ENCODE measurements at regions not wholly inside any gene's neighbourhood (a gene's known extent, or its start where the extent isn't known, plus 50 kb on each side); places are given as distances from the start of the nearest gene placed in this dataset.

DNA sequence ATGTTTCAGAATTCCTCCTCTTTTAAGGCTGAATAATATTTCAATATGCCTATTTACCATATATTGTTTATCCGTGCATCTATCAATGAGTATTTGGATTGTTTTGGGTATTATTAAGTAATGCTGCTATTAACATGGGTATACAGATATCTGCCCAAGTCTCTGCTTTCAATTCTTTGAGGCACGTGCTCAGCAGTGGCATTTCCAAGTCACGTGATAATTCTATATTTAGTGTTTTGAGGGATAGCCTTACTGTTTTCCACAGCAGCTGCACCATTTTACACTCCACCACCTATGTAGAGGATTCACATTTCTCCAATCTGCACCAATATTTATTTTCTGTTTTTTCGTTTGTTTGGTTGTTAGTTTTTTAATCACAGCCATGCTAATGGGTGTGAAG, 636.8 kb upstream of the ANKRD30A start:
- no peak for TF ChIP-seq POLR2A (IDR thresholded peaks at IDR 0.05)
- TF ChIP-seq, protein P1, sequence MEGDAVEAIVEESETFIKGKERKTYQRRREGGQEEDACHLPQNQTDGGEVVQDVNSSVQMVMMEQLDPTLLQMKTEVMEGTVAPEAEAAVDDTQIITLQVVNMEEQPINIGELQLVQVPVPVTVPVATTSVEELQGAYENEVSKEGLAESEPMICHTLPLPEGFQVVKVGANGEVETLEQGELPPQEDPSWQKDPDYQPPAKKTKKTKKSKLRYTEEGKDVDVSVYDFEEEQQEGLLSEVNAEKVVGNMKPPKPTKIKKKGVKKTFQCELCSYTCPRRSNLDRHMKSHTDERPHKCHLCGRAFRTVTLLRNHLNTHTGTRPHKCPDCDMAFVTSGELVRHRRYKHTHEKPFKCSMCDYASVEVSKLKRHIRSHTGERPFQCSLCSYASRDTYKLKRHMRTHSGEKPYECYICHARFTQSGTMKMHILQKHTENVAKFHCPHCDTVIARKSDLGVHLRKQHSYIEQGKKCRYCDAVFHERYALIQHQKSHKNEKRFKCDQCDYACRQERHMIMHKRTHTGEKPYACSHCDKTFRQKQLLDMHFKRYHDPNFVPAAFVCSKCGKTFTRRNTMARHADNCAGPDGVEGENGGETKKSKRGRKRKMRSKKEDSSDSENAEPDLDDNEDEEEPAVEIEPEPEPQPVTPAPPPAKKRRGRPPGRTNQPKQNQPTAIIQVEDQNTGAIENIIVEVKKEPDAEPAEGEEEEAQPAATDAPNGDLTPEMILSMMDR (IDR thresholded peaks at IDR 0.05), result no peak
- Histone ChIP-seq H3K9me3 (no peaks in the 10 kb centered on the region), H3K4me1 (peaks cover 9% of the 10 kb centered on the region), H3K36me3 (ENCODE audit: low read depth, missing control alignments) (no peaks in the 10 kb centered on the region), H3K27ac (no peak overlapping the region), H3K27me3 (no peaks in the 10 kb centered on the region), H3K4me3 (no peak overlapping the region)
- 91 to 94% methylated on average over 4 of the region's 4 CpGs for WGBS, 2 donors
- intact Hi-C loops (cut with DNase I; ENCODE audit: low total_unique reads), result no loop called here
- DNase-seq, result no peak

DNA sequence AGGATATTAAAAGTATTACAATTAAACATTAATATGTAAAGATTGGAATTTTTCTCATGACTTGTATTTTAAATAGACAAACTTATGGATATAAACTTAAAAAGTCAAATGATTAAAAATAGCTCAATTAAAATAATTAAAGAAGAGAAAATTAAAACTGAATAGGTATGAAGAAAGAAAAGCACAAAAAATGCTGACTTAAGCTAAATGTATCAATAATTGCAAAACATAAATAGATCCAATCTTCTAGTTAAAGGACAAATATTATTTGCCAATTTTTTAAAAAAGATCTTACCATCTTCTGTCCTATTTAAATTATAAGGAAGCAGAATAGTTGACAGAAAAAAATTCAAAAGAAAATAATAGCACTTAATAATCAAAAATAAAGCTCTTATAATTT, 646.3 kb upstream of the ANKRD30A start:
- no peaks in the 10 kb centered on the region for H3K27me3 ChIP-seq
- intact Hi-C loops (cut with DNase I; ENCODE audit: low total_unique reads), result no loop called here
- H3K27ac ChIP-seq, result no peak overlapping the region
- H3K36me3 ChIP-seq (ENCODE audit: low read depth, missing control alignments), result no peaks in the 10 kb centered on the region
- no peak overlapping the region for H3K4me3 ChIP-seq
- H3K4me1 ChIP-seq, result no peaks in the 10 kb centered on the region
- H3K9me3 ChIP-seq, result no peaks in the 10 kb centered on the region
- DNase-seq, result no peak
- no peak for TF ChIP-seq POLR2A (IDR thresholded peaks at IDR 0.05)
- TF ChIP-seq, protein P1 (IDR thresholded peaks at IDR 0.05), result no peak

DNA sequence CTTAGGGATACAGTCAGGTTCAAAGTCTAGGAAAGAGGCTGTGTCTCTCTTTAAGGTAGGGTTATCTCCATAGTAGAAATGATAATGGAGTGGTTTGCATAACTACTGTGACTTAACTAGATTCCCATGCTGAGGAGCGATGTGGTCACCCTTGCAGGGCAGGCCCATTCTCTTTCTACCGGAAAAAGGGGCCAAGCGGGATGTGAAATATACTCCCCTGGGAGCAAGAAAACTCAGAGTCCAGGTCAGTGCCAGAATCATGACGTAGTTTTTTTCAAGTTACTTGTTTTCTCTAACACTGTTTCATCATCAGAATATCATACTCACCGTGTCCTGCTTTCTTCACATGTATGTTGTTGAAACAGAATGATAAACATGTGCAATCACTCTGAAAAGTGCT, 649.0 kb upstream of the ANKRD30A start:
- intact Hi-C loops (cut with DNase I; ENCODE audit: low total_unique reads), result no loop called here

DNA sequence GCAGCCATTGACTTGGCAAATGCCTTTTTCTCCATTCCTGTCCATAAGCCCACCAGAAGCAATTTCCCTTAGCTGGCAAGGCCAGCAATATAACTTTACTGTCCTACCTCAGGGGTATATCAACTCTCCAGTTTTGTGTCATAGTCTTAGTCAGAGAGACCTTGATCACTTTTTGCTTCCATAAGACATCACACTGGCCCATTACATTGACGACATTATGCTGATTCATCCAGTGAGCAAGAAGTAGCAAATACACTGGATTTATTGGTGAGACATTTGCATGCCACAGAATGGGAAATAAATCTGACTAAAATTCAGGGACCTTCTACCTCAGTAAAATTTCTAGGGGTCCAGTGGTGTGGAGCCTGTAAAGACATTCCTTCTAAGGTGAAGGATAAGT, 649.7 kb upstream of the ANKRD30A start:
- Histone ChIP-seq H3K4me1 (no peaks in the 10 kb centered on the region), H3K9me3 (no peaks in the 10 kb centered on the region), H3K27ac (no peak overlapping the region), H3K36me3 (ENCODE audit: low read depth, missing control alignments) (no peaks in the 10 kb centered on the region), H3K27me3 (no peaks in the 10 kb centered on the region), H3K4me3 (no peak overlapping the region)
- intact Hi-C loops (cut with DNase I; ENCODE audit: low total_unique reads), result no loop called here
- TF ChIP-seq POLR2A (IDR thresholded peaks at IDR 0.05), result no peak
- TF ChIP-seq, protein P1 (IDR thresholded peaks at IDR 0.05), result no peak
- no peak for DNase-seq
- WGBS, 2 donors, result 100% methylated on average over 1 of the region's 1 CpG

More for the DNA sequence above, 649.0 kb upstream of the ANKRD30A start:
- no peak overlapping the region for H3K4me3 ChIP-seq
- 95 to 96% methylated on average over 5 of the region's 5 CpGs for WGBS, 2 donors
- H3K4me1 ChIP-seq, result no peaks in the 10 kb centered on the region
- H3K9me3 ChIP-seq, result no peaks in the 10 kb centered on the region
- no peak overlapping the region for H3K27ac ChIP-seq
- no peak for DNase-seq
- no peaks in the 10 kb centered on the region for H3K27me3 ChIP-seq
- H3K36me3 ChIP-seq (ENCODE audit: low read depth, missing control alignments), result no peaks in the 10 kb centered on the region
- TF ChIP-seq POLR2A (IDR thresholded peaks at IDR 0.05), result no peak
- TF ChIP-seq, protein P1 (IDR thresholded peaks at IDR 0.05), result no peak

DNA sequence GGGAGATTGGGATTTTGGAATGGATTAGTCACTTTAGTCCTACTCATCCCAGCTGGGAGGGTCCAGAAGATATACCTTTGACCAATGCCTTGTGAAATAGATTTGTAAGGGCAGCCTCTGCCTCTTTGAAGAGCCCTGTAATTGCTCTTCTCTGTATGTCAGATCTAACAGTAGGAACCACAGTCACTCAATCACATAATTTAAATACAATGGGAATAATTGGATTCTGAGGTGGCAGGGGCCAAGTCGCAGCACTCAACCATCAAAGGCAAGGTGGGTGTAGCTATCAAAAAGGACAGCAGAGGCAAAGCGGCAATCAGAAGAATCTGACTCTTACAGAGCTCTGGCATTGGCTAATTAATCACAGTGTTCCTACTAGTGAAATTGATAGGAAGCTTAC, 650.9 kb upstream of the ANKRD30A start:
- Histone ChIP-seq H3K27ac (no peak overlapping the region), H3K4me3 (no peak overlapping the region), H3K9me3 (no peaks in the 10 kb centered on the region), H3K4me1 (no peaks in the 10 kb centered on the region), H3K36me3 (ENCODE audit: low read depth, missing control alignments) (no peaks in the 10 kb centered on the region), H3K27me3 (no peaks in the 10 kb centered on the region)
- 91 to 100% methylated on average over 2 of the region's 2 CpGs for WGBS, 2 donors
- intact Hi-C loops (cut with DNase I; ENCODE audit: low total_unique reads), result no loop called here
- no peak for TF ChIP-seq POLR2A (IDR thresholded peaks at IDR 0.05)
- TF ChIP-seq, protein P1 (IDR thresholded peaks at IDR 0.05), result no peak
- DNase-seq, result no peak
